ENCODE measurements at regions not wholly inside any gene's neighbourhood (a gene's known extent, or its start where the extent isn't known, plus 50 kb on each side); places are given as distances from the start of the nearest gene placed in this dataset.

GRCh38 chr2:116674188-116674587 lies 1140.3 kb upstream of the DDX18 start:
- TF ChIP-seq, protein P1, sequence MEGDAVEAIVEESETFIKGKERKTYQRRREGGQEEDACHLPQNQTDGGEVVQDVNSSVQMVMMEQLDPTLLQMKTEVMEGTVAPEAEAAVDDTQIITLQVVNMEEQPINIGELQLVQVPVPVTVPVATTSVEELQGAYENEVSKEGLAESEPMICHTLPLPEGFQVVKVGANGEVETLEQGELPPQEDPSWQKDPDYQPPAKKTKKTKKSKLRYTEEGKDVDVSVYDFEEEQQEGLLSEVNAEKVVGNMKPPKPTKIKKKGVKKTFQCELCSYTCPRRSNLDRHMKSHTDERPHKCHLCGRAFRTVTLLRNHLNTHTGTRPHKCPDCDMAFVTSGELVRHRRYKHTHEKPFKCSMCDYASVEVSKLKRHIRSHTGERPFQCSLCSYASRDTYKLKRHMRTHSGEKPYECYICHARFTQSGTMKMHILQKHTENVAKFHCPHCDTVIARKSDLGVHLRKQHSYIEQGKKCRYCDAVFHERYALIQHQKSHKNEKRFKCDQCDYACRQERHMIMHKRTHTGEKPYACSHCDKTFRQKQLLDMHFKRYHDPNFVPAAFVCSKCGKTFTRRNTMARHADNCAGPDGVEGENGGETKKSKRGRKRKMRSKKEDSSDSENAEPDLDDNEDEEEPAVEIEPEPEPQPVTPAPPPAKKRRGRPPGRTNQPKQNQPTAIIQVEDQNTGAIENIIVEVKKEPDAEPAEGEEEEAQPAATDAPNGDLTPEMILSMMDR (IDR thresholded peaks at IDR 0.05; ENCODE audit: low read length), result no peak
- TF ChIP-seq EZH2 (IDR thresholded peaks at IDR 0.05; ENCODE audit: borderline replicate concordance, low read length), result no peak
